ENCODE measurements at regions not wholly inside any gene's neighbourhood (a gene's known extent, or its start where the extent isn't known, plus 50 kb on each side); places are given as distances from the start of the nearest gene placed in this dataset.

- Mint-ChIP-seq H3K27me3 (ENCODE audit: unreplicated experiment) (peaks cover 2% of the 10 kb centered on the region), H3K36me3 (ENCODE audit: unreplicated experiment) (no peaks in the 10 kb centered on the region), H3K9me3 (ENCODE audit: unreplicated experiment) (peaks cover 3% of the 10 kb centered on the region), H3K4me3 (ENCODE audit: unreplicated experiment) (no peak overlapping the region), H3K27ac (ENCODE audit: unreplicated experiment) (peak overlapping the region; percentile 1), H3K4me1 (ENCODE audit: low read depth, unreplicated experiment) (peaks cover 16% of the 10 kb centered on the region)
- TF ChIP-seq CTCF (IDR thresholded peaks at IDR 0.05; ENCODE audit: partially characterized antibody, unreplicated experiment) = no peak
- DNase-seq = peak; percentile 28
Measured at GRCh38 chr1:101683561-101683960, 313.2 kb downstream of the OLFM3 start.

GRCh38 chr1:101697072-101697471 lies 299.7 kb downstream of the OLFM3 start:
- H3K36me3 Mint-ChIP-seq (ENCODE audit: unreplicated experiment) = no peaks in the 10 kb centered on the region
- peaks cover 4% of the 10 kb centered on the region for H3K4me1 Mint-ChIP-seq (ENCODE audit: low read depth, unreplicated experiment)
- H3K9me3 Mint-ChIP-seq (ENCODE audit: unreplicated experiment) = no peaks in the 10 kb centered on the region
- no peaks in the 10 kb centered on the region for H3K27me3 Mint-ChIP-seq (ENCODE audit: unreplicated experiment)
- DNase-seq = no peak
- no peak overlapping the region for H3K27ac Mint-ChIP-seq (ENCODE audit: unreplicated experiment)
- no peak overlapping the region for H3K4me3 Mint-ChIP-seq (ENCODE audit: unreplicated experiment)
- TF ChIP-seq CTCF (IDR thresholded peaks at IDR 0.05; ENCODE audit: partially characterized antibody, unreplicated experiment) = no peak

GRCh38 chr1:101698681-101699080 lies 298.0 kb downstream of the OLFM3 start:
- peaks cover 4% of the 10 kb centered on the region for H3K4me1 Mint-ChIP-seq (ENCODE audit: low read depth, unreplicated experiment)
- no peaks in the 10 kb centered on the region for H3K9me3 Mint-ChIP-seq (ENCODE audit: unreplicated experiment)
- no peak overlapping the region for H3K4me3 Mint-ChIP-seq (ENCODE audit: unreplicated experiment)
- no peak for DNase-seq
- no peaks in the 10 kb centered on the region for H3K36me3 Mint-ChIP-seq (ENCODE audit: unreplicated experiment)
- H3K27me3 Mint-ChIP-seq (ENCODE audit: unreplicated experiment) = no peaks in the 10 kb centered on the region
- H3K27ac Mint-ChIP-seq (ENCODE audit: unreplicated experiment) = no peak overlapping the region
- no peak for TF ChIP-seq CTCF (IDR thresholded peaks at IDR 0.05; ENCODE audit: partially characterized antibody, unreplicated experiment)

- Mint-ChIP-seq H3K27ac (ENCODE audit: unreplicated experiment) (no peak overlapping the region), H3K4me1 (ENCODE audit: low read depth, unreplicated experiment) (peaks cover 11% of the 10 kb centered on the region), H3K4me3 (ENCODE audit: unreplicated experiment) (no peak overlapping the region), H3K9me3 (ENCODE audit: unreplicated experiment) (no peaks in the 10 kb centered on the region), H3K27me3 (ENCODE audit: unreplicated experiment) (no peaks in the 10 kb centered on the region), H3K36me3 (ENCODE audit: unreplicated experiment) (no peaks in the 10 kb centered on the region)
- TF ChIP-seq CTCF (IDR thresholded peaks at IDR 0.05; ENCODE audit: partially characterized antibody, unreplicated experiment) = no peak
- no peak for DNase-seq
Measured at GRCh38 chr1:101704895-101705294, 291.8 kb downstream of the OLFM3 start.

GRCh38 chr1:101706366-101706765 lies 290.4 kb downstream of the OLFM3 start:
- Mint-ChIP-seq H3K4me1 (ENCODE audit: low read depth, unreplicated experiment) (peaks cover 11% of the 10 kb centered on the region), H3K9me3 (ENCODE audit: unreplicated experiment) (no peaks in the 10 kb centered on the region), H3K36me3 (ENCODE audit: unreplicated experiment) (no peaks in the 10 kb centered on the region), H3K27me3 (ENCODE audit: unreplicated experiment) (no peaks in the 10 kb centered on the region), H3K4me3 (ENCODE audit: unreplicated experiment) (no peak overlapping the region), H3K27ac (ENCODE audit: unreplicated experiment) (peak overlapping the region; percentile 39)
- no peak for TF ChIP-seq CTCF (IDR thresholded peaks at IDR 0.05; ENCODE audit: partially characterized antibody, unreplicated experiment)
- peak; percentile 24 for DNase-seq

All from glutamatergic neuron (in vitro differentiated cells).